HCT116 (cell line): ENCODE measurements at regions not wholly inside any gene's neighbourhood (a gene's known extent, or its start where the extent isn't known, plus 50 kb on each side); places are given as distances from the start of the nearest gene placed in this dataset.

Experiments
- ATAC-seq: fragments of 200-7000 bp; cut with Tn5 transposase; 2 replicates; pipeline ENCODE4 v1.9.1; 2020; ENCODE audit warnings: mild to moderate bottlenecking, moderate library complexity
- BruUV-seq: library from RNA; stranded (reverse); fragments of 400-500 nt; replicated peaks from 2 replicates; lab custom pipeline; 2021; lab: Mats Ljungman, UMichigan
- CTCF ChIA-PET: fragments of 300-600 bp; sonication (Branson Sonifier 250); formaldehyde crosslinking; loops from one replicate; lab custom pipeline; 2021; ENCODE audit warnings: antibody characterized with exemption; lab: Charles Lee
- POLR2A ChIA-PET: fragments of 300-600, 350-600 bp; sonication (Branson Sonifier 250); formaldehyde crosslinking; loops from one replicate; lab custom pipeline; 2021; ENCODE audit warnings: antibody characterized with exemption; lab: Charles Lee
- RAD21 ChIA-PET, 2 experiments: fragments of 300-600 bp; sonication (Branson Sonifier 250); formaldehyde crosslinking; loops; one replicate each; lab custom pipeline; 2023; ENCODE audit warnings: low total read pairs in 2 of 2; ENCODE audit not compliant: uncharacterized antibody in 2 of 2, unreplicated experiment in 2 of 2, low non-redundant PET in 1 of 2; lab: Charles Lee
- DNase-seq: peaks from one replicate; pipeline ENCODE4 v3.0.0-alpha.2; 2010; ENCODE audit warnings: low read depth, low spot score
- H2AFZ ChIP-seq: fragments of 200-600 bp; shearing (Covaris generic), sonication (generic); 2 replicates; pipeline ENCODE4 v1.6.1; 2017; ENCODE audit warnings: low read depth, mixed run types, mixed read lengths, antibody characterized with exemption, low read length; ENCODE audit not compliant: poor library complexity, severe bottlenecking
- H3K27ac ChIP-seq: 2 replicates; pipeline ENCODE4 v1.5.1; 2012; ENCODE audit warnings: low read depth, low read length
- H3K27me3 ChIP-seq: fragments of 200-600 bp; sonication (generic); 2 replicates; pipeline ENCODE4 v1.6.1; 2016; ENCODE audit warnings: mixed run types, low read length, mixed read lengths; ENCODE audit not compliant: insufficient read depth
- H3K36me3 ChIP-seq, 2 experiments: fragments of 200-500 bp in 1 of 2; fragments of 200-600 bp in 1 of 2; sonication (Bioruptor generic) in 1 of 2; sonication (generic) in 1 of 2; 2 replicates each; pipeline versions ENCODE4 v1.5.1 to v1.6.1; 2014 to 2016; ENCODE audit warnings: low read length in 2 of 2, inconsistent platforms in 1 of 2, mixed read lengths in 1 of 2, mixed run types in 1 of 2; ENCODE audit not compliant: insufficient read depth in 2 of 2, control insufficient read depth in 1 of 2
- H3K4me1 ChIP-seq, 2 experiments: fragments of 200-600 bp in 1 of 2; sonication (generic) in 1 of 2; 2 replicates each; pipeline versions ENCODE4 v1.5.1 to v1.6.1; 2012 to 2017; ENCODE audit warnings: low read length in 2 of 2, inconsistent platforms in 1 of 2, mild to moderate bottlenecking in 1 of 2, mixed read lengths in 1 of 2, mixed run types in 1 of 2, moderate library complexity in 1 of 2; ENCODE audit not compliant: insufficient read depth in 2 of 2, control insufficient read depth in 1 of 2
- H3K4me2 ChIP-seq: fragments of 200-600 bp; sonication (generic); 2 replicates; pipeline ENCODE4 v1.6.1; 2017; ENCODE audit warnings: mixed run types, low read length, mixed read lengths
- H3K4me3 ChIP-seq, 2 experiments: fragments of 200-600 bp in 1 of 2; sonication (generic) in 1 of 2; replicated peaks in 1 of 2; 2 replicates each; pipeline ENCODE4 v1.5.1; 2011 to 2016; ENCODE audit warnings: low read length in 2 of 2, control low read depth in 1 of 2, low read depth in 1 of 2, mild to moderate bottlenecking in 1 of 2, mixed read lengths in 1 of 2, mixed run types in 1 of 2
- H3K79me2 ChIP-seq: fragments of 200-600 bp; sonication (generic); 2 replicates; pipeline ENCODE4 v1.6.1; 2017; ENCODE audit warnings: mild to moderate bottlenecking, mixed run types, low read length, moderate library complexity, mixed read lengths; ENCODE audit not compliant: insufficient read depth
- H3K9ac ChIP-seq: fragments of 200-600 bp; sonication (generic); 2 replicates; pipeline ENCODE4 v1.6.1; 2016; ENCODE audit warnings: low read length, mixed read lengths
- H3K9me2 ChIP-seq: fragments of 200-600 bp; sonication (generic), shearing (Covaris generic); 2 replicates; pipeline ENCODE4 v1.6.1; 2017; ENCODE audit warnings: mixed run types, mild to moderate bottlenecking, moderate library complexity; ENCODE audit not compliant: insufficient read depth
- H3K9me3 ChIP-seq, 2 experiments: fragments of 200-500 bp in 1 of 2; fragments of 200-600 bp in 1 of 2; sonication (Bioruptor generic) in 1 of 2; sonication (generic) in 1 of 2; 2 replicates each; pipeline ENCODE4 v1.6.1; 2014 to 2017; ENCODE audit warnings: low read length in 2 of 2, mixed read lengths in 2 of 2, inconsistent platforms in 1 of 2, low read depth in 1 of 2, mild to moderate bottlenecking in 1 of 2, mixed run types in 1 of 2, moderate library complexity in 1 of 2; ENCODE audit not compliant: control insufficient read depth in 1 of 2, insufficient read depth in 1 of 2
- H4K20me1 ChIP-seq: fragments of 200-600 bp; sonication (generic), shearing (Covaris generic); 2 replicates; pipeline ENCODE4 v1.6.1; 2017; ENCODE audit warnings: mixed run types, mild to moderate bottlenecking, moderate library complexity; ENCODE audit not compliant: insufficient read depth
- CBX3 ChIP-seq: IDR thresholded peaks from 2 replicates; pipeline ENCODE4 v1.6.1; 2012; ENCODE audit warnings: low read depth
- CEBPB ChIP-seq: IDR thresholded peaks from 2 replicates; pipeline ENCODE4 v1.6.1; 2012; ENCODE audit warnings: low read depth
- CTCF ChIP-seq, 3 experiments: fragments of 200-600 bp in 1 of 3; sonication (generic) in 1 of 3; IDR thresholded peaks in 2 of 3; conservative IDR thresholded peaks in 1 of 3; 2 replicates each; pipeline ENCODE4 v1.5.1; 2012 to 2017; ENCODE audit warnings: low read depth in 2 of 3, low read length in 2 of 3, antibody characterized with exemption in 1 of 3, borderline replicate concordance in 1 of 3, control low read depth in 1 of 3, mild to moderate bottlenecking in 1 of 3, mixed read lengths in 1 of 3, mixed run types in 1 of 3, moderate library complexity in 1 of 3; ENCODE audit not compliant: insufficient read depth in 1 of 3
- EGR1 ChIP-seq: IDR thresholded peaks from 2 replicates; pipeline ENCODE4 v1.6.1; 2012; ENCODE audit warnings: low read depth
- ELF1 ChIP-seq: IDR thresholded peaks from 2 replicates; pipeline ENCODE4 v1.6.1; 2012; ENCODE audit warnings: low read depth, borderline replicate concordance
- EZH2 ChIP-seq: fragments of 200-600 bp; sonication (generic); IDR thresholded peaks from 2 replicates; pipeline ENCODE4 v1.6.1; 2017; ENCODE audit warnings: antibody characterized with exemption, mixed run types
- EZH2phosphoT487 ChIP-seq: fragments of 200-600 bp; IDR thresholded peaks from 2 replicates; pipeline ENCODE4 v1.6.1; 2018; ENCODE audit warnings: antibody characterized with exemption, borderline replicate concordance
- FOSL1 ChIP-seq: IDR thresholded peaks from 2 replicates; pipeline ENCODE4 v1.6.1; 2012; ENCODE audit warnings: low read depth
- JUND ChIP-seq: IDR thresholded peaks from 2 replicates; pipeline ENCODE4 v1.6.1; 2012
- POLR2A ChIP-seq: IDR thresholded peaks from 2 replicates; pipeline ENCODE4 v1.7.0; 2011; ENCODE audit warnings: borderline replicate concordance; ENCODE audit not compliant: insufficient read depth, insufficient read length; ENCODE audit errors: extremely low read depth
- POLR2AphosphoS5 ChIP-seq: IDR thresholded peaks from 2 replicates; pipeline ENCODE4 v1.6.1; 2011; ENCODE audit warnings: mild to moderate bottlenecking, low read depth, low read length, moderate library complexity
- RAD21 ChIP-seq: IDR thresholded peaks from 2 replicates; pipeline ENCODE4 v1.6.1; 2012; ENCODE audit warnings: low read depth, mild to moderate bottlenecking
- REST ChIP-seq: IDR thresholded peaks from 2 replicates; pipeline ENCODE4 v1.6.1; 2012; ENCODE audit warnings: low read depth
- SIN3A ChIP-seq: IDR thresholded peaks from 2 replicates; pipeline ENCODE4 v1.6.1; 2012; ENCODE audit warnings: low read depth
- SP1 ChIP-seq: IDR thresholded peaks from 2 replicates; pipeline ENCODE4 v1.6.1; 2012; ENCODE audit warnings: low read depth
- SRF ChIP-seq: IDR thresholded peaks from 2 replicates; pipeline ENCODE4 v1.6.1; 2012; ENCODE audit warnings: low read depth
- TCF7L2 ChIP-seq: IDR thresholded peaks from 2 replicates; pipeline ENCODE4 v1.7.0; 2011; ENCODE audit warnings: borderline replicate concordance, inconsistent platforms; ENCODE audit not compliant: insufficient read depth, insufficient read length; ENCODE audit errors: extremely low read depth
- YY1 ChIP-seq: IDR thresholded peaks from 2 replicates; pipeline ENCODE4 v1.6.1; 2011; ENCODE audit warnings: low read length, low read depth, moderate library complexity, mild to moderate bottlenecking; ENCODE audit not compliant: insufficient replicate concordance; ENCODE audit errors: extremely low read depth
- ZNF274 ChIP-seq: fragments of 200-500 bp; sonication (Bioruptor generic); IDR thresholded peaks from 2 replicates; pipeline ENCODE4 v1.6.1; 2014; ENCODE audit warnings: mild to moderate bottlenecking, low read depth, low read length, inconsistent platforms
- intact Hi-C: fragments of 100-400 bp; cut with micrococcal nuclease; formaldehyde crosslinking; loops from 2 replicates; pipeline ENCODE4 v1.10.0; 2022
- TF ChIP-seq, protein P1 (sequence below): IDR thresholded peaks from 2 replicates; pipeline ENCODE4 v1.6.1; 2012

GRCh38 chr16:20178297-20178696, 104.6 kb upstream of the GPR139 start:
- H2AFZ ChIP-seq: no peak overlapping the region
- no peaks in the 10 kb centered on the region for H3K9me3 ChIP-seq
- H3K4me3 ChIP-seq: no peak overlapping the region
- ChIA-PET POLR2A (no interaction called here), RAD21 (no interaction called here), CTCF (no interaction called here)
- no peak overlapping the region for H3K27ac ChIP-seq
- H3K4me2 ChIP-seq: no peak overlapping the region
- H3K27me3 ChIP-seq: peaks cover 13% of the 10 kb centered on the region
- H3K9me2 ChIP-seq: no peaks in the 10 kb centered on the region
- BruUV-seq: no TSS peak
- H3K9ac ChIP-seq: no peak overlapping the region
- H4K20me1 ChIP-seq: no peaks in the 10 kb centered on the region; the same call in 1 of the 2 replicates
- TF ChIP-seq ZNF274: no peak
- TF ChIP-seq CBX3: no peak
- TF ChIP-seq CEBPB: no peak
- no peak for TF ChIP-seq SIN3A
- TF ChIP-seq SP1: no peak
- TF ChIP-seq, protein P1, sequence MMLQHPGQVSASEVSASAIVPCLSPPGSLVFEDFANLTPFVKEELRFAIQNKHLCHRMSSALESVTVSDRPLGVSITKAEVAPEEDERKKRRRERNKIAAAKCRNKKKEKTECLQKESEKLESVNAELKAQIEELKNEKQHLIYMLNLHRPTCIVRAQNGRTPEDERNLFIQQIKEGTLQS: no peak
- no peak for TF ChIP-seq SRF
- no peak for TF ChIP-seq REST
- TF ChIP-seq EZH2phosphoT487: no peak
- no peak for TF ChIP-seq TCF7L2
- no peak for TF ChIP-seq EGR1
- no peak for TF ChIP-seq EZH2
- no peak for TF ChIP-seq CTCF (IDR thresholded peaks at IDR 0.05 in 2 of 3, conservative IDR thresholded peaks at IDR 0.05 in 1 of 3; ENCODE audit: borderline replicate concordance in 1 of 3, insufficient read depth in 1 of 3, low read depth in 2 of 3, low read length in 2 of 3)
- TF ChIP-seq JUND: no peak
- TF ChIP-seq POLR2AphosphoS5: no peak
- no peak for TF ChIP-seq POLR2A
- no peak for TF ChIP-seq RAD21
- no peak for TF ChIP-seq ELF1
- TF ChIP-seq YY1: no peak
- no peak for TF ChIP-seq FOSL1
- DNase-seq: no peak
- intact Hi-C loops: no loop called here
- H3K79me2 ChIP-seq: no peaks in the 10 kb centered on the region
- ATAC-seq: no peak
- H3K36me3 ChIP-seq: no peaks in the 10 kb centered on the region
- no peaks in the 10 kb centered on the region for H3K4me1 ChIP-seq
